ENCODE measurements at regions not wholly inside any gene's neighbourhood (a gene's known extent, or its start where the extent isn't known, plus 50 kb on each side); places are given as distances from the start of the nearest gene placed in this dataset.
"Not testable (repeated sequence)": the region's sequence is repeated elsewhere in the genome, so short reads cannot be mapped to it uniquely, and the experiment has no call there.

- no peak for FAIRE-seq
- intact Hi-C loops (cut with micrococcal nuclease) (loop anchor here (2.0 kb wide), 1 partner anchor 144 kb away; no protein-coding TSS in a partner anchor), dilution Hi-C loops (cut with MboI; ENCODE audit: extremely low pct_ligation_motif_present, low sequenced_read_pairs) (no loop called here)
- no peaks in the 10 kb centered on the region for H3K9me1 ChIP-seq (replicated peaks; ENCODE audit: control insufficient read depth, extremely low read depth, insufficient read depth, low read length)
- BruUV-seq (replicated peaks), result no TSS peak
- no peak overlapping the region for H3K4me3 ChIP-seq (replicated peaks in 1 of 3; ENCODE audit: insufficient read depth in 1 of 3, low read depth in 1 of 3, low read length in 3 of 3)
- no peaks in the 10 kb centered on the region for H3K36me3 ChIP-seq (ENCODE audit: control insufficient read depth in 2 of 2, extremely low read depth in 1 of 2, insufficient read depth in 2 of 2, low read length in 2 of 2)
- H3K27ac ChIP-seq (ENCODE audit: insufficient read depth, low read depth, low read length), result no peak overlapping the region
- ChIA-PET POLR2A (no interaction called here), CTCF (no interaction called here)
- no peak overlapping the region for H3K4me2 ChIP-seq (ENCODE audit: insufficient read depth, low read length)
- no peak overlapping the region for H3K9ac ChIP-seq (replicated peaks; ENCODE audit: extremely low read depth, insufficient read depth, low read length)
- H3K4me1 ChIP-seq (ENCODE audit: control insufficient read depth, extremely low read depth, insufficient read depth, low read length), result no peaks in the 10 kb centered on the region
- H3K27me3 ChIP-seq (ENCODE audit: control insufficient read depth in 2 of 2, insufficient read depth in 2 of 2, low read length in 2 of 2), result no peaks in the 10 kb centered on the region
- no peaks in the 10 kb centered on the region for H4K20me1 ChIP-seq (replicated peaks; ENCODE audit: control insufficient read depth, extremely low read depth, insufficient read depth, low read length)
- no peak for DNase-seq (ENCODE audit: low read depth, low spot score)
- H3K9me3 ChIP-seq (replicated peaks; ENCODE audit: control insufficient read depth, insufficient read depth, low read length), result peaks cover 4% of the 10 kb centered on the region
- TF ChIP-seq FOS (IDR thresholded peaks at IDR 0.05; ENCODE audit: borderline replicate concordance, insufficient read depth, low read length), result no peak
- TF ChIP-seq, protein P1, sequence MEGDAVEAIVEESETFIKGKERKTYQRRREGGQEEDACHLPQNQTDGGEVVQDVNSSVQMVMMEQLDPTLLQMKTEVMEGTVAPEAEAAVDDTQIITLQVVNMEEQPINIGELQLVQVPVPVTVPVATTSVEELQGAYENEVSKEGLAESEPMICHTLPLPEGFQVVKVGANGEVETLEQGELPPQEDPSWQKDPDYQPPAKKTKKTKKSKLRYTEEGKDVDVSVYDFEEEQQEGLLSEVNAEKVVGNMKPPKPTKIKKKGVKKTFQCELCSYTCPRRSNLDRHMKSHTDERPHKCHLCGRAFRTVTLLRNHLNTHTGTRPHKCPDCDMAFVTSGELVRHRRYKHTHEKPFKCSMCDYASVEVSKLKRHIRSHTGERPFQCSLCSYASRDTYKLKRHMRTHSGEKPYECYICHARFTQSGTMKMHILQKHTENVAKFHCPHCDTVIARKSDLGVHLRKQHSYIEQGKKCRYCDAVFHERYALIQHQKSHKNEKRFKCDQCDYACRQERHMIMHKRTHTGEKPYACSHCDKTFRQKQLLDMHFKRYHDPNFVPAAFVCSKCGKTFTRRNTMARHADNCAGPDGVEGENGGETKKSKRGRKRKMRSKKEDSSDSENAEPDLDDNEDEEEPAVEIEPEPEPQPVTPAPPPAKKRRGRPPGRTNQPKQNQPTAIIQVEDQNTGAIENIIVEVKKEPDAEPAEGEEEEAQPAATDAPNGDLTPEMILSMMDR (IDR thresholded peaks at IDR 0.05; ENCODE audit: extremely low read depth in 1 of 2, insufficient read depth in 1 of 2, low read depth in 1 of 2, low read length in 2 of 2), result no peak
- no peak for TF ChIP-seq POLR2AphosphoS5 (IDR thresholded peaks at IDR 0.05; ENCODE audit: insufficient read depth, low read depth, low read length)
- TF ChIP-seq GATA2 (IDR thresholded peaks at IDR 0.05; ENCODE audit: insufficient read depth, insufficient read length, low read depth, low read length), result no peak
- TF ChIP-seq MAX (IDR thresholded peaks at IDR 0.05; ENCODE audit: insufficient read depth, insufficient read length), result no peak
- no peak for TF ChIP-seq JUN (IDR thresholded peaks at IDR 0.05; ENCODE audit: borderline replicate concordance, insufficient read depth, insufficient read length, low read depth)
- TF ChIP-seq EZH2 (IDR thresholded peaks at IDR 0.05; ENCODE audit: borderline replicate concordance, low read depth, low read length, severe bottlenecking), result no peak
- no peak for TF ChIP-seq POLR2A (IDR thresholded peaks at IDR 0.05; ENCODE audit: low read depth, low read length)
- no peak for TF ChIP-seq MYC (IDR thresholded peaks at IDR 0.05; ENCODE audit: low read depth, low read length)
- H3K79me2 ChIP-seq (ENCODE audit: control insufficient read depth, insufficient read depth, low read length), result no peaks in the 10 kb centered on the region
- no peak overlapping the region for H2AFZ ChIP-seq (ENCODE audit: low read depth, low read length)
Observed at GRCh38 chr14:105617201-105617777, 90.9 kb downstream of the TMEM121 start.

- dilution Hi-C loops (cut with MboI; ENCODE audit: extremely low pct_ligation_motif_present, low sequenced_read_pairs); H2AFZ ChIP-seq (ENCODE audit: low read depth, low read length); H3K36me3 ChIP-seq (ENCODE audit: control insufficient read depth in 2 of 2, extremely low read depth in 1 of 2, insufficient read depth in 2 of 2, low read length in 2 of 2); H3K9me3 ChIP-seq (replicated peaks; ENCODE audit: control insufficient read depth, insufficient read depth, low read length); FAIRE-seq; H3K4me1 ChIP-seq (ENCODE audit: control insufficient read depth, extremely low read depth, insufficient read depth, low read length); DNase-seq (ENCODE audit: low read depth, low spot score); H3K4me3 ChIP-seq (replicated peaks in 1 of 3; ENCODE audit: insufficient read depth in 1 of 3, low read depth in 1 of 3, low read length in 3 of 3); POLR2A ChIA-PET; H3K27ac ChIP-seq (ENCODE audit: insufficient read depth, low read depth, low read length); H4K20me1 ChIP-seq (replicated peaks; ENCODE audit: control insufficient read depth, extremely low read depth, insufficient read depth, low read length); H3K4me2 ChIP-seq (ENCODE audit: insufficient read depth, low read length); CTCF ChIA-PET; H3K9ac ChIP-seq (replicated peaks; ENCODE audit: extremely low read depth, insufficient read depth, low read length); H3K27me3 ChIP-seq (ENCODE audit: control insufficient read depth in 2 of 2, insufficient read depth in 2 of 2, low read length in 2 of 2); H3K79me2 ChIP-seq (ENCODE audit: control insufficient read depth, insufficient read depth, low read length); H3K9me1 ChIP-seq (replicated peaks; ENCODE audit: control insufficient read depth, extremely low read depth, insufficient read depth, low read length); BruUV-seq (replicated peaks): not testable (repeated sequence)
- intact Hi-C loops (cut with micrococcal nuclease), result loop anchor here (2.0 kb wide), 1 partner anchor 143 kb away; no protein-coding TSS in a partner anchor
Observed at GRCh38 chr14:105617805-105618204, 91.4 kb downstream of the TMEM121 start.

GRCh38 chr14:105619324-105619723, 92.9 kb downstream of the TMEM121 start:
- FAIRE-seq; DNase-seq (ENCODE audit: low read depth, low spot score); H3K27me3 ChIP-seq (ENCODE audit: control insufficient read depth in 2 of 2, insufficient read depth in 2 of 2, low read length in 2 of 2); H4K20me1 ChIP-seq (replicated peaks; ENCODE audit: control insufficient read depth, extremely low read depth, insufficient read depth, low read length); POLR2A ChIA-PET; intact Hi-C loops (cut with micrococcal nuclease); CTCF ChIA-PET; H2AFZ ChIP-seq (ENCODE audit: low read depth, low read length); H3K9me1 ChIP-seq (replicated peaks; ENCODE audit: control insufficient read depth, extremely low read depth, insufficient read depth, low read length); dilution Hi-C loops (cut with MboI; ENCODE audit: extremely low pct_ligation_motif_present, low sequenced_read_pairs); H3K9me3 ChIP-seq (replicated peaks; ENCODE audit: control insufficient read depth, insufficient read depth, low read length); BruUV-seq (replicated peaks); H3K9ac ChIP-seq (replicated peaks; ENCODE audit: extremely low read depth, insufficient read depth, low read length); H3K4me1 ChIP-seq (ENCODE audit: control insufficient read depth, extremely low read depth, insufficient read depth, low read length); H3K4me3 ChIP-seq (replicated peaks in 1 of 3; ENCODE audit: insufficient read depth in 1 of 3, low read depth in 1 of 3, low read length in 3 of 3); H3K4me2 ChIP-seq (ENCODE audit: insufficient read depth, low read length); H3K36me3 ChIP-seq (ENCODE audit: control insufficient read depth in 2 of 2, extremely low read depth in 1 of 2, insufficient read depth in 2 of 2, low read length in 2 of 2); H3K79me2 ChIP-seq (ENCODE audit: control insufficient read depth, insufficient read depth, low read length); H3K27ac ChIP-seq (ENCODE audit: insufficient read depth, low read depth, low read length): not testable (repeated sequence)

Measured in endothelial cell of umbilical vein (primary cell).